ENCODE measurements at regions not wholly inside any gene's neighbourhood (a gene's known extent, or its start where the extent isn't known, plus 50 kb on each side); places are given as distances from the start of the nearest gene placed in this dataset.

- no peak for DNase-seq (ENCODE audit: low read depth in 2 of 2)
These were observed 99.5 kb downstream of the MAIP1 start for GRCh38 chr2:200054681-200055468.

- no peak for DNase-seq (ENCODE audit: low read depth in 2 of 2)
These were observed 100.7 kb downstream of the MAIP1 start for GRCh38 chr2:200056105-200056504.

- DNase-seq (ENCODE audit: low read depth in 2 of 2): no peak
These were observed 107.8 kb downstream of the MAIP1 start for GRCh38 chr2:200063155-200063554.

DNA sequence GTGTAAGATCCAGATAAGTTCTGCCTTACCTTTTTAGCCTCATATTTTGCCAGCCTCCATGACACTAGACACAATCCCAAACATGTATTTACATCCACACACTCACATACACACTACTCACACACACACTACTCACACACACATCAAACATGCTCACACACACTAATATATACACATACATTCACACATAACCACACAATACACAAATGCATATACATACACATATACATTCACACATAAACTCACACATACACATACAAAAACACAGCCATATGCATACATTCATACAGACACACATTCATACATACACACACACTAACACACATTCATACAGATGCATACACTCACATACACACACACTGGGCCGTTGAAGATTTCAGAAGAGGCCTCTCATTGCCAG is 109.5 kb downstream of the MAIP1 start:
- no peak for DNase-seq (ENCODE audit: low read depth in 2 of 2)

DNA sequence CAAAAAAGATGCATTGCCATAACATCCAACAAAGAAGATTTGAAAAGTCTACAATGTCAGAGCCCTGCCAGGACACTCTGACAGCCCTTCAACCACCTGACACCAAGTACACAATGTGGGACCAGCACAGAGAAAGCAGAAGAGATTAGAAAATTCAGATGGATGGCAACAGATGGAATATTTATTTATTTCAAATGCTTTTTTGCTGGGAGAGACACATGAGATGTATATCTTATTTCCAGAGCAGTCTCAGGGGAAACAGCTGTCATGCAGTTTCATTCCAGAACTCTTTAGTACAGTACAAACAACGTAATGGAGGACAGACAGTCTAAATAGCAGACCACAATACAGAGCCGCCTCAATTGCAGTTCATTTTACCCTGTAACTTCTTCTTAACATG is 110.1 kb downstream of the MAIP1 start:
- DNase-seq (ENCODE audit: low read depth in 2 of 2): no peak

GRCh38 chr2:200066417-200066816 is 111.0 kb downstream of the MAIP1 start:
- DNase-seq (ENCODE audit: low read depth in 2 of 2): no peak

- DNase-seq (ENCODE audit: low read depth in 2 of 2): no peak
These were observed 113.3 kb downstream of the MAIP1 start for GRCh38 chr2:200068642-200069041.

GRCh38 chr2:200077210-200077650 is 121.8 kb downstream of the MAIP1 start:
- peak; percentile 63 to 66 for DNase-seq (ENCODE audit: low read depth in 2 of 2)

GRCh38 chr2:200077838-200078237 is 122.5 kb downstream of the MAIP1 start:
- DNase-seq (ENCODE audit: low read depth in 2 of 2): peak; percentile 83 to 84

- DNase-seq (ENCODE audit: low read depth in 2 of 2): no peak
These were observed 124.0 kb downstream of the MAIP1 start for GRCh38 chr2:200079356-200079755.

DNA sequence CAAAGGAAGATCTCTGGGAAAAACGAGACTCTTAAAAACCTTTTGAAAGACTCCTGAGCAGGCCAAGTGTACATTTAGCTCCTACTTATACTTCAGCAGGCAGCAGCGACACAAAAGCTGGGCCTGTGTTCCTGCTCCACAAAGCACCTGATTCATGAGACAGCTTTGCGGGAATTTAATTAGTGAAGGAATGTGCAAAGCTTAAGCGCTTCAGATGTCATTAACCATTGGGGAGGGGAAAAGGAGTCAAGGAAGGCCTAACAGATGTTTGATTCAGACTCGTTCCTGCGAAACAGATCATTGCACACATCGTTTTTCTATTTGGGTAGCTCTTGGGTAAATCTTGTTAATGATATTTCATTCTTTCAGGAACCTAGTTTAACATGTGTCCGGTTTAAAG is 125.9 kb downstream of the MAIP1 start:
- peak in 1 of 2 experiments; percentile 44 for DNase-seq (ENCODE audit: low read depth in 2 of 2)

- DNase-seq (ENCODE audit: low read depth in 2 of 2): no peak
These were observed 126.4 kb downstream of the MAIP1 start for GRCh38 chr2:200081811-200082210.

GRCh38 chr2:200084036-200084435 is 128.7 kb downstream of the MAIP1 start:
- DNase-seq (ENCODE audit: low read depth in 2 of 2): no peak

GRCh38 chr2:200086911-200087310 is 131.5 kb downstream of the MAIP1 start:
- DNase-seq (ENCODE audit: low read depth in 2 of 2): no peak

GRCh38 chr2:200087451-200087850 is 132.1 kb downstream of the MAIP1 start:
- DNase-seq (ENCODE audit: low read depth in 2 of 2): no peak

DNA sequence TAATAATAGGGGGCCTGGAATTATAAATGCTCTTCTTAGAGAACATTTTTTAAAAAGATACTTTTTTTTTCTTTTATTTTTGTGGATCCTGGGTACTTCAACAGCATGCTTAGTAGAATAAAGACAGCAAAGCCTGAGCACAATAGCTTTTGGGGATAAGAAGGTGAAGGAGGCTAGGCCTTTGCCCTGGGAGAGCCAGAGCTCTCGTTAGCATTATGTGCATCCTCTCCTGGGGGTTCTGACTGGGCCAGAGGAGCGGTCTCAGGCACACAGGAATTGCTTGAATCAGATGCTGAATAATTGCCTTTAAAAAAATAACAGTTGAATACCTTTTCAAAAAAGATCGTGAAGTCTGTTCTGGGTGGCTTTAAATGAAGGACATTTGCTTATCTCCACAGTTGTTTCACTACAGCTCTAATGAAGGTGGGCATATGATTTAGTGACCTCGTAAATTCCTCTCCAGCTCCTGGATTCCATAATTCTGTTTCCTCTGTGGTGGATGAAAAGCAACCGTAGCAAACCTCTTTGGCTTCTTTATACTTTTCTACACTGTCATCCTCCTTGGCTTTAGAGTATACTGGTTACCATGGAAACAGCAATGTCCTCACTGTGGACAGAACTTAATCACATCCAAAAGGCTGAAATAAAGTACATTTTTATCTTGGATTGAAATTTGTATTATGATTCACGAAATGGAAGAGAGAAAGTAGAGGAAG is 133.8 kb downstream of the MAIP1 start:
- no peak for DNase-seq (ENCODE audit: low read depth in 2 of 2)

DNA sequence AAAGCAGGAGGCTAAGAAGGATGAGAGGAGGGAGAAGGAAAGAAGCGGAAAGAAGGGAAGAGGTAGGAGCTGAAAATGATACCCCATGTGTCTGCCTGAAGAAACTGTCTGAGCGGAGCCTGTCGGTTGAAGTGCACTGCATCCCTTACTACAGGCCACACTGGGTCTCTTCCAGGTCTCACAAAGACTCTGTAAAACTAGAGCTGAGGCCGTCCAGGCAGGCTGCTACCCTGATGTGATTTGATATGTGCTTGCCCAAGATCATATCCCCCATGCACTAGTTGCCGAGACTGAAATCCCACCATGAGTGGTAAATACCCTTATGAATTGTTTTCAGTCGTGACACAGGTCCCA is 134.4 kb downstream of the MAIP1 start:
- DNase-seq (ENCODE audit: low read depth in 2 of 2): no peak

- DNase-seq (ENCODE audit: low read depth in 2 of 2): no peak
These were observed 135.3 kb downstream of the MAIP1 start for GRCh38 chr2:200090683-200091082.

DNA sequence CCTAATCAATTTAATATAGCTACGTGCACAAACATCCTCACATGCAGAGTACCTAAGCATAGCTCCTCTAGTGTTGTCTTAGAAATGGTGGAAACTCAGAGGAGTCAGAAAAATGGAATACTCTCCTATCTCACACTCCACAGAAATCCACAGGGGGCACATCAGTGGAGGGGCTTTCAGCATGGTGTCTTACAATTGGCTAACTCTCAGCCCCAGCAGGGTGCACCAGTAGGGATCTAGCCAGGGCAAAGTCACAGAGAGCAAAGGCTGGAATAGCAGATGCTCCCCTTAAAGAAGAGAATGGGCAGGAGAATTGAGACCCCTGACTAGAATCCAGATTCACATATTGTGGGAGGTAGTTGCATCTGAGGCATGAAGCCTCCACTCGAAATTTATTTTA is 135.7 kb downstream of the MAIP1 start:
- DNase-seq (ENCODE audit: low read depth in 2 of 2): no peak

DNA sequence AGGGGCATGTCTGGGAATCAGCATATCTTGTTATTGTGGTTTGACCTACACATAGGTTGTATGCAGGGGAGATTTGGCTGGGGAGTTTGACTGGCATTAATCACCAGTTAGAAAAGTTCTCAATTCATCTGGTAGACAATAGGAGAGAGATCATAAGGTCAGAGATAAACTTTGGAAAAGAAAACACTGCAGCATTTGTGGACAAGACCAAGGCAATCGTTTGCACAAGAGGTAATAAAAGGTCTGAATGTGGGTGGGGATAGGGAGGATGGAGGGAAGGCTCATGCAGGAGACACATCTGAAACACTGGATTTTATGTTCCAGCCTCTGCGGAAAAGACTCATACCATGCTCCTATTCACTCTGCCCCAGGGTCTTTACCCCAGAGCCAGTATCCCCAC is 136.9 kb downstream of the MAIP1 start:
- DNase-seq (ENCODE audit: low read depth in 2 of 2): no peak

GRCh38 chr2:200095436-200095835 is 140.1 kb downstream of the MAIP1 start:
- DNase-seq (ENCODE audit: low read depth in 2 of 2): no peak

DNA sequence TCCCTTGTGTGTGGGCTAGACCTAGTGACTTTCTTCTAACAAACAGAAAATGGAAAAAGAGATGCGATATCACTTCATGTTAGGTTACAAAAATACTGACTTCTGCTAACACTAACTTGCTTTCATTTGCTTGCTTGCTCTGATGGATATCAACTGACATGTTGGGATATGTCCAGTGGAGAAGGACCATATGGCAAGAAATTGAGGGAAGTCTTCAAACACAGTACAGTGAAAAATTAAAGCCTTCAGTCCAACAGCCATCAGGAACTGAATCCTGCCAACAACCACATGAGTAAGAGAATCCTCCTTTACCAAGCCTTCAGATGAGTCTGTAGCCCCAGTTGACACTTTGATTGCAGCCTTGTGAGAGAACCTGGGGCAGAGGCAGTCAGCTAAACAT is 143.9 kb downstream of the MAIP1 start:
- DNase-seq (ENCODE audit: low read depth in 2 of 2): no peak

GRCh38 chr2:200100027-200100426 is 144.6 kb downstream of the MAIP1 start:
- no peak for DNase-seq (ENCODE audit: low read depth in 2 of 2)

Data from fibroblast of skin of left biceps (primary cell).